NT2/D1 (cell line): ENCODE measurements at regions not wholly inside any gene's neighbourhood (a gene's known extent, or its start where the extent isn't known, plus 50 kb on each side); places are given as distances from the start of the nearest gene placed in this dataset.

ENCODE experiments used
- DNase-seq: peaks from one replicate; pipeline ENCODE4 v3.0.0-alpha.2; 2011; ENCODE audit warnings: low read depth, low spot score
- H3K27me3 ChIP-seq: 2 replicates; pipeline ENCODE4 v1.6.0; 2011; ENCODE audit warnings: mild to moderate bottlenecking; ENCODE audit not compliant: insufficient read length, insufficient read depth
- H3K36me3 ChIP-seq: 2 replicates; pipeline ENCODE4 v1.6.1; 2011; ENCODE audit warnings: mild to moderate bottlenecking, low read length, mixed read lengths; ENCODE audit not compliant: insufficient read depth, insufficient read length
- H3K4me1 ChIP-seq: 2 replicates; pipeline ENCODE4 v1.5.1; 2011; ENCODE audit not compliant: insufficient read depth, insufficient read length
- H3K4me3 ChIP-seq: 2 replicates; pipeline ENCODE4 v1.5.1; 2011; ENCODE audit warnings: low read depth; ENCODE audit not compliant: insufficient read length
- H3K9ac ChIP-seq: 2 replicates; pipeline ENCODE4 v1.6.0; 2011; ENCODE audit warnings: low read depth; ENCODE audit not compliant: insufficient read length
- H3K9me3 ChIP-seq: 2 replicates; pipeline ENCODE4 v1.5.1; 2011; ENCODE audit warnings: mild to moderate bottlenecking, low read length; ENCODE audit not compliant: insufficient read depth
- SUZ12 ChIP-seq: IDR thresholded peaks from 2 replicates; pipeline ENCODE4 v1.6.1; 2011; ENCODE audit not compliant: insufficient read length, insufficient read depth; ENCODE audit errors: extremely low read depth
- YY1 ChIP-seq: IDR thresholded peaks from 2 replicates; pipeline ENCODE4 v1.6.1; 2011; ENCODE audit not compliant: insufficient read length, insufficient read depth
- ZNF274 ChIP-seq: IDR thresholded peaks from 2 replicates; pipeline ENCODE4 v1.6.1; 2011; ENCODE audit warnings: mild to moderate bottlenecking, low read depth, low read length

DNA sequence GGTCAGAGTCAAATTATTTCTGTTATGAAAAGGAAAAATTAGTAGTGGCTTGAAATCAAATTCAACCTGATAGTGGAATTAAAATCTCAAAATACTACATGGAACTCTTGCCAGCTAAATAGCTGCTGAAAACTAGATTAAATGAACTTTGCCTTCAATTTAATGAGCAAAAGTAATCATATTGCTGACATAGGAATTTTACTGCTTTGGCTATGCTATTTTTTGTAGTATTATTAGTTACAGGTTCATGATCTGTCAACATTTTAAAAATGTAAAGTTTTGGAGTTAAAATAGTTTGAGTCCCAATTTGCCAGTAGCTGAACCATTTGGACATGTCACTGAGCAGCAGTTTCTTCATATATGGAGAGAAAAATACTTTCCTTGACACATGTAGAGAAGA lies 81.4 kb downstream of the RERGL start:
- DNase-seq = no peak
- TF ChIP-seq YY1 = no peak
- TF ChIP-seq SUZ12 = no peak
- TF ChIP-seq ZNF274 = no peak
- no peaks in the 10 kb centered on the region for H3K27me3 ChIP-seq
- no peaks in the 10 kb centered on the region for H3K36me3 ChIP-seq
- H3K9me3 ChIP-seq = no peaks in the 10 kb centered on the region
- H3K4me1 ChIP-seq = no peaks in the 10 kb centered on the region
- H3K9ac ChIP-seq = no peak overlapping the region
- H3K4me3 ChIP-seq = no peak overlapping the region

DNA sequence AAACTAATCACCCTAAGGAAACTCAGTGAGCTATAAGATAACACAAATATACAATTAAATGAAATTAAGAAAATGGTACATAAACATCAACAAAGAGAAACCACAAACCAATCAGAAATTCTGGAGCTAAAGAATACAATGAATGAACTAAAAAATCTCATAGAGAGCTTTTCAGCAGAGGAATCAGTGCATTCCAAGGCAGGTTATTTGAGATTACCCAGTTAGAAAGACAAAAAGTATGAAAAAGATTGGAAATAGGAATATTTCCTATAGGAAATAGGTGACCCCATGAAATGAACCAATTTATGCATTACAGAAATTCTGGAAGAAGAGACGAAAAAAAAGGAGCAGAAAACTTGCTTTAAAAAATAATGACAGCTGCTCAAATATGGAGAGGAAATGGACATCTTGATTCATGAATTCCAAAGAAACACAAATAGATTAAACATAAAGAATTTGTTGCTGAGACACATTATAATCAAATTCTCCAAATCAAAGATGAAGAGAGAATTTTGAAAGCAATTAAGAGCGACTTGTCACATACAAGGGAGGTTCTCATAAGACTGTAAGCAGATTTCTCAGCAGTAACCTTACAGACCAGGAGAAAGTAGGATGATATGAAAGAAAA lies 90.7 kb downstream of the RERGL start:
- no peaks in the 10 kb centered on the region for H3K36me3 ChIP-seq
- no peak overlapping the region for H3K9ac ChIP-seq
- H3K9me3 ChIP-seq = peaks cover 30% of the 10 kb centered on the region
- no peak overlapping the region for H3K4me3 ChIP-seq
- H3K27me3 ChIP-seq = no peaks in the 10 kb centered on the region
- TF ChIP-seq YY1 = no peak
- TF ChIP-seq ZNF274 = no peak
- no peak for TF ChIP-seq SUZ12
- H3K4me1 ChIP-seq = no peaks in the 10 kb centered on the region
- no peak for DNase-seq

DNA sequence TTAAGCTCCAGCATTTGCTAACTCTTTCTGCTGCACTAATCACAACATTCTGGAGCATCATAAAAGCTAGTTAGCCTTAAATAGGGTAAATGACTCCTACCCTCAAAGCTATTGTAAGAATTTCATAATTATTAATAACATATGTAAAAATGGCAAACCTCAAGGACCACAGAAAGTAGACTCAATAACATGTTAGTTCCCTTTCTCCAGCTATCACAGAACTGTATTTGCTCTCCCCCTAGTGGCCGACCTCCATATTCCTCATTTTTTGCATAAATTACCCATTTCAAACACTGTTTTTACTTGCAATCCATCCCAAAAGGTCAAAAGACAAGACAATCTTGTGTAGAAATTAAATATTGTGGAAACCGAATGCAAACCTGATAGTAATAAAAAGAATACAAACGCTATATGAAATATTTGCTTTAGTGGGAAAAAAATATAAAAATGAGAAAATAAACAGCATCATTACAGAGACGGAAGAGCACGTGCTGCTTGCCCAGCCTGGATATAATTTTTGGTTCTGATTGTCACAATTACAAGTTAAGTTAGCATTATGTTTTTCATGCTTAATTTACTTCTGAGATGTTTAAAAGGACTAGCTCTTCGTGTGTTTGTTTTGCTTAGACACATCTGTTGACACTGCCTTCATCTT lies 97.9 kb downstream of the RERGL start:
- TF ChIP-seq YY1 = no peak
- TF ChIP-seq SUZ12 = no peak
- TF ChIP-seq ZNF274 = no peak
- Histone ChIP-seq H3K4me1 (no peaks in the 10 kb centered on the region), H3K4me3 (no peak overlapping the region), H3K36me3 (no peaks in the 10 kb centered on the region), H3K27me3 (no peaks in the 10 kb centered on the region), H3K9ac (no peak overlapping the region), H3K9me3 (no peaks in the 10 kb centered on the region)
- DNase-seq = peak; percentile 76

DNA sequence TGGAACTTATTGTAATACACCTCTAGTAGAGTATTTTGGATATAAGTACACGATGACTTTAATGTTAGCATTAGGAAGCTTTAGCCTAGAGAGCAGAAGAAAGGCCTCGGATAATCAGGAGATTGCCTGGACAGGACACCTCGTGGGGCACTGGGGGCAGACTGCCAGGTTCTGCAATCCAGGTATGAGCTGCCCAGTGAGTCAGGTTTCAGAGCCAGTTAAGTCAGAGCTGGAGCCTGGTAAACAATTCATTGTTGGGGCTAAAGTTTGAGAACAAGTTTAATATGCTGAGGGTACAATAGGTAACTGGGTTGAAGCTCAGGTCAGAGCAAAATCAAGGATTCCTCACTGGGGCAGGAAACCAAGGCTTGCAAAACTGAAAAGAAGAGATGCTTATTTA lies 107.4 kb downstream of the RERGL start:
- Histone ChIP-seq H3K36me3 (no peaks in the 10 kb centered on the region), H3K4me3 (no peak overlapping the region), H3K27me3 (no peaks in the 10 kb centered on the region), H3K9me3 (no peaks in the 10 kb centered on the region), H3K9ac (no peak overlapping the region), H3K4me1 (no peaks in the 10 kb centered on the region)
- DNase-seq = no peak
- TF ChIP-seq ZNF274 (no peak), SUZ12 (no peak), YY1 (no peak)

DNA sequence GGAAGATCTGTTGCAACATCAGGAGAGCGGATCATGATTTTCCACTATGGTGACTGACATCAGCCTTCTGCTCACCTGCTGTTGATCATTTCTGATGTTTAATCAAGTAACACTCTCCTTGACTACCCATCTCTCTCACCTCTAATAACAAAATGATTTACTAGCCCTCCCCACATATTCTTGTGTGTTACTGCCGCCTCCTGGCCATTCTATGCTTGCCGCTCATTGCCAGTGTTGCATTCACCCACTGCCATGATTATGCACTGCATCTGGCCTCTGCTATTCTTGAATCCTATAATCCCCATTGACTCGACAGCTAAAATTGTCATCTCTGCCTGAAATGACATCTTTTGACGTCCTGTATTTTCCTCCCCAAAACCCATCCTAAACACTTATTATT lies 113.8 kb downstream of the RERGL start:
- no peak overlapping the region for H3K9ac ChIP-seq
- peak; percentile 35 for DNase-seq
- no peaks in the 10 kb centered on the region for H3K27me3 ChIP-seq
- H3K36me3 ChIP-seq = no peaks in the 10 kb centered on the region
- no peaks in the 10 kb centered on the region for H3K9me3 ChIP-seq
- TF ChIP-seq ZNF274 (no peak), YY1 (no peak), SUZ12 (no peak)
- H3K4me1 ChIP-seq = no peaks in the 10 kb centered on the region
- H3K4me3 ChIP-seq = no peak overlapping the region

DNA sequence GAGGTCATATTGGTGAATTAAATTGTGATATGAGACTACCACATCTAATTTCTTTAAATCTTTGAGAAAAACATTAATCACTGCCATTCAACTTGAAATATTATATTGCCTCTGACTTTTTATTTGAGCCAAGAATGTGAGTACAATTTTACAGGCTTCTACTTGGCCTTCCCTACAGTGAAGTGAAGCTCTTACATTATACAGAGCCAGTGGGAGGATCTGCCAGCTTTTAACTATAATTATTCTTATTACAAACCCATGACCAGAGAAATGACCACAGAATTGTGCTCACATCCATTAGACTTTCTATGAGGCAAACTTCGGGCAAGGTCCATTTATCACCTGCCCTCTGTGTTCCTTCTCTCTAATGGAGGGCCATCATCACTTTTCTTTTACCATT lies 114.2 kb downstream of the RERGL start:
- Histone ChIP-seq H3K4me3 (no peak overlapping the region), H3K27me3 (no peaks in the 10 kb centered on the region), H3K4me1 (no peaks in the 10 kb centered on the region), H3K9ac (no peak overlapping the region), H3K36me3 (no peaks in the 10 kb centered on the region), H3K9me3 (no peaks in the 10 kb centered on the region)
- TF ChIP-seq ZNF274 (no peak), SUZ12 (no peak), YY1 (no peak)
- DNase-seq = no peak

DNA sequence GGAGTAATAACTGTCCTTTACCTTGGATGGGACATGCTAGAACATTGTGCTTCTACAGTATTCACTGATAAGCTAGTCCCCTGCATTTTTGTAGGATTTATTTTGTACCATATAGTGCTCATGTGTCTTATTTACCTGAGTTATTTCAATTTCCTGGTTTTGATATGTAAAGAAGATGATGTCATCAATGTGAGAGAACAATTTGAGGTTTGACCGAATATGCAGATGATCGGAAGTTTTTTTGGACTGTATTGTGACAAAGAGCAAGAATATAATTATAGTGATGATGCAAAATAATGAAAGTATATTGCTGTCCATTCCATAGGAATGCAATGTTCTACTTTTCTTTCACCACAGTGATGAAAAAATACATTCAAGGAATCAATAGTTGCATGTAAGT lies 114.8 kb downstream of the RERGL start:
- Histone ChIP-seq H3K4me3 (no peak overlapping the region), H3K36me3 (no peaks in the 10 kb centered on the region), H3K27me3 (no peaks in the 10 kb centered on the region), H3K9me3 (no peaks in the 10 kb centered on the region), H3K4me1 (no peaks in the 10 kb centered on the region), H3K9ac (no peak overlapping the region)
- no peak for DNase-seq
- TF ChIP-seq SUZ12 (no peak), YY1 (no peak), ZNF274 (no peak)
